ENCODE measurements at regions not wholly inside any gene's neighbourhood (a gene's known extent, or its start where the extent isn't known, plus 50 kb on each side); places are given as distances from the start of the nearest gene placed in this dataset.

GRCh38 chr15:70461017-70461416, 302.3 kb downstream of the UACA start:
- Histone ChIP-seq H3K27me3 (ENCODE audit: control insufficient read depth, insufficient read depth, low read length) (peaks cover 24% of the 10 kb centered on the region), H3K36me3 (ENCODE audit: control insufficient read depth, insufficient read depth, low read length) (no peaks in the 10 kb centered on the region), H2AFZ (ENCODE audit: low read length) (no peak overlapping the region), H3K79me2 (ENCODE audit: control insufficient read depth, insufficient read depth, low read length) (no peaks in the 10 kb centered on the region), H3K4me2 (ENCODE audit: extremely low read depth, insufficient read depth, low read length) (no peak overlapping the region), H3K9me3 (ENCODE audit: control insufficient read depth, insufficient read depth, low read depth, low read length) (no peaks in the 10 kb centered on the region), H3K4me3 (replicated peaks in 1 of 4; ENCODE audit: control extremely low read depth in 1 of 4, insufficient read depth in 1 of 4, low read depth in 3 of 4, low read length in 4 of 4) (no peak overlapping the region), H3K27ac (ENCODE audit: insufficient read depth, low read length) (no peak overlapping the region), H3K4me1 (ENCODE audit: control insufficient read depth, extremely low read depth, insufficient read depth, low read length) (peaks cover 2% of the 10 kb centered on the region), H3K9ac (ENCODE audit: insufficient read depth, low read length) (no peak overlapping the region), H4K20me1 (ENCODE audit: control insufficient read depth, extremely low read depth, insufficient read depth, low read length) (no peaks in the 10 kb centered on the region)
- no peak for DNase-seq (ENCODE audit: low read depth in 2 of 2)
- TF ChIP-seq CTCF (conservative IDR thresholded peaks at IDR 0.05 in 1 of 2, IDR thresholded peaks at IDR 0.05 in 1 of 2; ENCODE audit: low read depth in 1 of 2, low read length in 2 of 2), result no peak
- no peak for TF ChIP-seq EZH2 (IDR thresholded peaks at IDR 0.05; ENCODE audit: low read length, missing control alignments)

DNA sequence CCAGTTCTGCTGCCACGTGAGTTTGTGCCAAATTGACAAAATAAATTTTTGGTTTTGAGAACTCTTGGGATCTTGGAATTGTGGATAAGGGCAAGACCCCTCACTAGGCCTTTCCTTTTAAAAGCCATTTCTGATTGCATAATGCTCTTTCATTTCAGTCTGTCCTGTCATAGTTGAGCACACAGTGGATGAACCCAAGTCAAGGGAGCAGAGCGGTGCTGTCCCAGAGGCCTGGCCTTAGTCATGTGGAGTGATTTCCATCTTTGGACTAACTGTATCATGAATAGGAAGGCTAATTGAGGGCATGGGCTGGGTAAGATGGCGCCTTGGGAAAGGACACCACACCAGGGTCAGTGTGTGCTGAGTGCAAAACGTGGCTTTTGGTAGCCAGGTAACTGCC, 304.0 kb downstream of the UACA start:
- Histone ChIP-seq H3K27me3 (ENCODE audit: control insufficient read depth, insufficient read depth, low read length) (peaks cover 9% of the 10 kb centered on the region), H3K27ac (ENCODE audit: insufficient read depth, low read length) (no peak overlapping the region), H3K79me2 (ENCODE audit: control insufficient read depth, insufficient read depth, low read length) (no peaks in the 10 kb centered on the region), H3K4me1 (ENCODE audit: control insufficient read depth, extremely low read depth, insufficient read depth, low read length) (peaks cover 2% of the 10 kb centered on the region), H3K4me3 (replicated peaks in 1 of 4; ENCODE audit: control extremely low read depth in 1 of 4, insufficient read depth in 1 of 4, low read depth in 3 of 4, low read length in 4 of 4) (no peak overlapping the region), H2AFZ (ENCODE audit: low read length) (no peak overlapping the region), H3K4me2 (ENCODE audit: extremely low read depth, insufficient read depth, low read length) (no peak overlapping the region), H4K20me1 (ENCODE audit: control insufficient read depth, extremely low read depth, insufficient read depth, low read length) (no peaks in the 10 kb centered on the region), H3K9ac (ENCODE audit: insufficient read depth, low read length) (no peak overlapping the region), H3K9me3 (ENCODE audit: control insufficient read depth, insufficient read depth, low read depth, low read length) (no peaks in the 10 kb centered on the region), H3K36me3 (ENCODE audit: control insufficient read depth, insufficient read depth, low read length) (no peaks in the 10 kb centered on the region)
- TF ChIP-seq CTCF (conservative IDR thresholded peaks at IDR 0.05 in 1 of 2, IDR thresholded peaks at IDR 0.05 in 1 of 2; ENCODE audit: low read depth in 1 of 2, low read length in 2 of 2), result no peak
- no peak for TF ChIP-seq EZH2 (IDR thresholded peaks at IDR 0.05; ENCODE audit: low read length, missing control alignments)
- no peak for DNase-seq (ENCODE audit: low read depth in 2 of 2)

GRCh38 chr15:70453766-70454165, 309.6 kb downstream of the UACA start:
- H2AFZ ChIP-seq (ENCODE audit: low read length), result no peak overlapping the region
- no peaks in the 10 kb centered on the region for H3K36me3 ChIP-seq (ENCODE audit: control insufficient read depth, insufficient read depth, low read length)
- TF ChIP-seq CTCF (conservative IDR thresholded peaks at IDR 0.05 in 1 of 2, IDR thresholded peaks at IDR 0.05 in 1 of 2; ENCODE audit: low read depth in 1 of 2, low read length in 2 of 2) (no peak), EZH2 (IDR thresholded peaks at IDR 0.05; ENCODE audit: low read length, missing control alignments) (no peak)
- no peaks in the 10 kb centered on the region for H3K79me2 ChIP-seq (ENCODE audit: control insufficient read depth, insufficient read depth, low read length)
- no peak overlapping the region for H3K27ac ChIP-seq (ENCODE audit: insufficient read depth, low read length)
- no peaks in the 10 kb centered on the region for H3K9me3 ChIP-seq (ENCODE audit: control insufficient read depth, insufficient read depth, low read depth, low read length)
- H3K27me3 ChIP-seq (ENCODE audit: control insufficient read depth, insufficient read depth, low read length), result peaks cover 9% of the 10 kb centered on the region
- H4K20me1 ChIP-seq (ENCODE audit: control insufficient read depth, extremely low read depth, insufficient read depth, low read length), result no peaks in the 10 kb centered on the region
- H3K4me3 ChIP-seq (replicated peaks in 1 of 4; ENCODE audit: control extremely low read depth in 1 of 4, insufficient read depth in 1 of 4, low read depth in 3 of 4, low read length in 4 of 4), result no peak overlapping the region
- H3K4me1 ChIP-seq (ENCODE audit: control insufficient read depth, extremely low read depth, insufficient read depth, low read length), result no peaks in the 10 kb centered on the region
- H3K9ac ChIP-seq (ENCODE audit: insufficient read depth, low read length), result no peak overlapping the region
- H3K4me2 ChIP-seq (ENCODE audit: extremely low read depth, insufficient read depth, low read length), result no peak overlapping the region
- DNase-seq (ENCODE audit: low read depth in 2 of 2), result no peak
